ENCODE measurements at regions not wholly inside any gene's neighbourhood (a gene's known extent, or its start where the extent isn't known, plus 50 kb on each side); places are given as distances from the start of the nearest gene placed in this dataset.

GRCh38 chr3:118292841-118293240 is 741.8 kb downstream of the IGSF11 start:
- TF ChIP-seq FOXJ3 (CRISPR knock-in tag; IDR thresholded peaks at IDR 0.05) (no peak), E2F6 (IDR thresholded peaks at IDR 0.05; ENCODE audit: borderline replicate concordance in 1 of 2, extremely low read depth in 1 of 2, insufficient read depth in 1 of 2, insufficient read length in 1 of 2, low read depth in 1 of 2, low read length in 1 of 2, poor library complexity in 1 of 2, severe bottlenecking in 1 of 2) (no peak), ZNF766 (CRISPR knock-in tag; conservative IDR thresholded peaks at IDR 0.05) (no peak), NFYB (IDR thresholded peaks at IDR 0.05; ENCODE audit: extremely low read depth, insufficient read length) (no peak), CBFB (CRISPR knock-in tag; IDR thresholded peaks at IDR 0.05) (no peak), ILF3 (IDR thresholded peaks at IDR 0.05; ENCODE audit: borderline replicate concordance) (no peak), EGR1 (conservative IDR thresholded peaks at IDR 0.05) (no peak)
- TF ChIP-seq, protein P1, sequence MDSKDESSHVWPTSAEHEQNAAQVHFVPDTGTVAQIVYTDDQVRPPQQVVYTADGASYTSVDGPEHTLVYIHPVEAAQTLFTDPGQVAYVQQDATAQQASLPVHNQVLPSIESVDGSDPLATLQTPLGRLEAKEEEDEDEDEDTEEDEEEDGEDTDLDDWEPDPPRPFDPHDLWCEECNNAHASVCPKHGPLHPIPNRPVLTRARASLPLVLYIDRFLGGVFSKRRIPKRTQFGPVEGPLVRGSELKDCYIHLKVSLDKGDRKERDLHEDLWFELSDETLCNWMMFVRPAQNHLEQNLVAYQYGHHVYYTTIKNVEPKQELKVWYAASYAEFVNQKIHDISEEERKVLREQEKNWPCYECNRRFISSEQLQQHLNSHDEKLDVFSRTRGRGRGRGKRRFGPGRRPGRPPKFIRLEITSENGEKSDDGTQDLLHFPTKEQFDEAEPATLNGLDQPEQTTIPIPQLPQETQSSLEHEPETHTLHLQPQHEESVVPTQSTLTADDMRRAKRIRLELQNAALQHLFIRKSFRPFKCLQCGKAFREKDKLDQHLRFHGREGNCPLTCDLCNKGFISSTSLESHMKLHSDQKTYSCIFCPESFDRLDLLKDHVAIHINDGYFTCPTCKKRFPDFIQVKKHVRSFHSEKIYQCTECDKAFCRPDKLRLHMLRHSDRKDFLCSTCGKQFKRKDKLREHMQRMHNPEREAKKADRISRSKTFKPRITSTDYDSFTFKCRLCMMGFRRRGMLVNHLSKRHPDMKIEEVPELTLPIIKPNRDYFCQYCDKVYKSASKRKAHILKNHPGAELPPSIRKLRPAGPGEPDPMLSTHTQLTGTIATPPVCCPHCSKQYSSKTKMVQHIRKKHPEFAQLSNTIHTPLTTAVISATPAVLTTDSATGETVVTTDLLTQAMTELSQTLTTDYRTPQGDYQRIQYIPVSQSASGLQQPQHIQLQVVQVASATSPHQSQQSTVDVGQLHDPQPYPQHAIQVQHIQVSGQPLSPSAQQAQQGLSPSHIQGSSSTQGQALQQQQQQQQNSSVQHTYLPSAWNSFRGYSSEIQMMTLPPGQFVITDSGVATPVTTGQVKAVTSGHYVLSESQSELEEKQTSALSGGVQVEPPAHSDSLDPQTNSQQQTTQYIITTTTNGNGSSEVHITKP (IDR thresholded peaks at IDR 0.05; ENCODE audit: partially characterized antibody), result no peak
- TF ChIP-seq, protein P2, sequence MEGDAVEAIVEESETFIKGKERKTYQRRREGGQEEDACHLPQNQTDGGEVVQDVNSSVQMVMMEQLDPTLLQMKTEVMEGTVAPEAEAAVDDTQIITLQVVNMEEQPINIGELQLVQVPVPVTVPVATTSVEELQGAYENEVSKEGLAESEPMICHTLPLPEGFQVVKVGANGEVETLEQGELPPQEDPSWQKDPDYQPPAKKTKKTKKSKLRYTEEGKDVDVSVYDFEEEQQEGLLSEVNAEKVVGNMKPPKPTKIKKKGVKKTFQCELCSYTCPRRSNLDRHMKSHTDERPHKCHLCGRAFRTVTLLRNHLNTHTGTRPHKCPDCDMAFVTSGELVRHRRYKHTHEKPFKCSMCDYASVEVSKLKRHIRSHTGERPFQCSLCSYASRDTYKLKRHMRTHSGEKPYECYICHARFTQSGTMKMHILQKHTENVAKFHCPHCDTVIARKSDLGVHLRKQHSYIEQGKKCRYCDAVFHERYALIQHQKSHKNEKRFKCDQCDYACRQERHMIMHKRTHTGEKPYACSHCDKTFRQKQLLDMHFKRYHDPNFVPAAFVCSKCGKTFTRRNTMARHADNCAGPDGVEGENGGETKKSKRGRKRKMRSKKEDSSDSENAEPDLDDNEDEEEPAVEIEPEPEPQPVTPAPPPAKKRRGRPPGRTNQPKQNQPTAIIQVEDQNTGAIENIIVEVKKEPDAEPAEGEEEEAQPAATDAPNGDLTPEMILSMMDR (IDR thresholded peaks at IDR 0.05 in 2 of 3, conservative IDR thresholded peaks at IDR 0.05 in 1 of 3; ENCODE audit: insufficient read depth in 2 of 3, low read depth in 1 of 3, low read length in 3 of 3), result no peak

Data from K562 (cell line).